ENCODE measurements at regions not wholly inside any gene's neighbourhood (a gene's known extent, or its start where the extent isn't known, plus 50 kb on each side); places are given as distances from the start of the nearest gene placed in this dataset.
"Not testable (repeated sequence)": the region's sequence is repeated elsewhere in the genome, so short reads cannot be mapped to it uniquely, and the experiment has no call there.

DNA sequence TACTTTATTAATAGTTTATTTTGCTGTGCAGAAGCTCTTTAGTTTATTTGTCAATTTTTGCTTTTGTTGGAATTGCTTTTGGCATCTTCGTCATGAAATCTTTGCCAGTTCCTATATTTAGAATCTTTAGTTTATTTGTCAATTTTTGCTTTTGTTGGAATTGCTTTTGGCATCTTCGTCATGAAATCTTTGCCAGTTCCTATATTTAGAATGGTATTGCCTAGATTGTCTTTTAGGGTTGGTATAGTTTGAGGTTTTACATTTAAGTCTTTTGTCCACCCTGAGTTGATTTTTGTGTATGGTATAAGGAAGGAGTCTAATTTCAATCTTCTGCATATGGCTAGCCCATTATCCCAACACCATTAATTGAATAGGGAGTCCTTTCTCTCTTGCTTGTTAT lies 93.9 kb upstream of the TCF21 start:
- TF ChIP-seq, protein P1, sequence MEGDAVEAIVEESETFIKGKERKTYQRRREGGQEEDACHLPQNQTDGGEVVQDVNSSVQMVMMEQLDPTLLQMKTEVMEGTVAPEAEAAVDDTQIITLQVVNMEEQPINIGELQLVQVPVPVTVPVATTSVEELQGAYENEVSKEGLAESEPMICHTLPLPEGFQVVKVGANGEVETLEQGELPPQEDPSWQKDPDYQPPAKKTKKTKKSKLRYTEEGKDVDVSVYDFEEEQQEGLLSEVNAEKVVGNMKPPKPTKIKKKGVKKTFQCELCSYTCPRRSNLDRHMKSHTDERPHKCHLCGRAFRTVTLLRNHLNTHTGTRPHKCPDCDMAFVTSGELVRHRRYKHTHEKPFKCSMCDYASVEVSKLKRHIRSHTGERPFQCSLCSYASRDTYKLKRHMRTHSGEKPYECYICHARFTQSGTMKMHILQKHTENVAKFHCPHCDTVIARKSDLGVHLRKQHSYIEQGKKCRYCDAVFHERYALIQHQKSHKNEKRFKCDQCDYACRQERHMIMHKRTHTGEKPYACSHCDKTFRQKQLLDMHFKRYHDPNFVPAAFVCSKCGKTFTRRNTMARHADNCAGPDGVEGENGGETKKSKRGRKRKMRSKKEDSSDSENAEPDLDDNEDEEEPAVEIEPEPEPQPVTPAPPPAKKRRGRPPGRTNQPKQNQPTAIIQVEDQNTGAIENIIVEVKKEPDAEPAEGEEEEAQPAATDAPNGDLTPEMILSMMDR (IDR thresholded peaks at IDR 0.05; ENCODE audit: poor library complexity, severe bottlenecking): not testable (repeated sequence)
- TF ChIP-seq POLR2AphosphoS5 (IDR thresholded peaks at IDR 0.05): not testable (repeated sequence)

Data from neural cell (in vitro differentiated cells).